GM19239 (cell line): ENCODE measurements at regions not wholly inside any gene's neighbourhood (a gene's known extent, or its start where the extent isn't known, plus 50 kb on each side); places are given as distances from the start of the nearest gene placed in this dataset.

ENCODE experiments used
- DNase-seq: peaks from one replicate; pipeline ENCODE4 v3.0.0; 2011; ENCODE audit warnings: low spot score; ENCODE audit not compliant: insufficient read length
- FAIRE-seq: peaks from 2 replicates; lab custom pipeline; 2011; peaks lifted over from hg19 to GRCh38; lab: Jason Lieb, UNC

- DNase-seq (no peak), FAIRE-seq (no peak)
Observed at GRCh38 chr4:71148545-71148944, 155.1 kb downstream of the DCK start.

GRCh38 chr4:71151054-71151453 lies 157.6 kb downstream of the DCK start:
- FAIRE-seq (no peak), DNase-seq (no peak)

GRCh38 chr4:71156616-71157015 lies 163.2 kb downstream of the DCK start:
- FAIRE-seq (no peak), DNase-seq (no peak)

- DNase-seq (no peak), FAIRE-seq (no peak)
Observed at GRCh38 chr4:71162386-71162785, 168.9 kb downstream of the DCK start.

- no peak for FAIRE-seq
- DNase-seq, result no peak
Observed at GRCh38 chr4:71163317-71163716, 169.9 kb downstream of the DCK start.

- DNase-seq (no peak), FAIRE-seq (no peak)
Observed at GRCh38 chr4:71167083-71167482, 171.7 kb upstream of the SLC4A4 start.

- DNase-seq, result no peak
- FAIRE-seq, result no peak
Observed at GRCh38 chr4:71171592-71171991, 167.2 kb upstream of the SLC4A4 start.

- no peak for FAIRE-seq
- no peak for DNase-seq
Observed at GRCh38 chr4:71181332-71181731, 157.5 kb upstream of the SLC4A4 start.

GRCh38 chr4:71184195-71184781 lies 154.5 kb upstream of the SLC4A4 start:
- DNase-seq (peak; percentile 59), FAIRE-seq (peak; percentile 97)

GRCh38 chr4:71185037-71185436 lies 153.8 kb upstream of the SLC4A4 start:
- DNase-seq (no peak), FAIRE-seq (no peak)

- FAIRE-seq, result no peak
- DNase-seq, result no peak
Observed at GRCh38 chr4:71186257-71186565, 152.6 kb upstream of the SLC4A4 start.

GRCh38 chr4:71186566-71187403 lies 152.0 kb upstream of the SLC4A4 start:
- DNase-seq (peak; percentile 38), FAIRE-seq (no peak)

GRCh38 chr4:71187404-71188155 lies 151.2 kb upstream of the SLC4A4 start:
- FAIRE-seq (no peak), DNase-seq (peak; percentile 24)

- DNase-seq (no peak), FAIRE-seq (peak; percentile 67)
Observed at GRCh38 chr4:71188156-71188640, 150.6 kb upstream of the SLC4A4 start.

- FAIRE-seq, result no peak
- DNase-seq, result no peak
Observed at GRCh38 chr4:71188951-71189350, 149.9 kb upstream of the SLC4A4 start.

- DNase-seq (no peak), FAIRE-seq (peak; percentile 51)
Observed at GRCh38 chr4:71189471-71189870, 149.3 kb upstream of the SLC4A4 start.

- DNase-seq, result no peak
- no peak for FAIRE-seq
Observed at GRCh38 chr4:71194454-71194853, 144.4 kb upstream of the SLC4A4 start.

GRCh38 chr4:71195924-71196323 lies 142.9 kb upstream of the SLC4A4 start:
- FAIRE-seq (no peak), DNase-seq (no peak)

GRCh38 chr4:71198958-71199357 lies 139.9 kb upstream of the SLC4A4 start:
- FAIRE-seq, result no peak
- DNase-seq, result no peak

GRCh38 chr4:71201057-71201456 lies 137.8 kb upstream of the SLC4A4 start:
- FAIRE-seq, result peak; percentile 23
- DNase-seq, result no peak
